OCI-LY3 (cell line): ENCODE measurements at regions not wholly inside any gene's neighbourhood (a gene's known extent, or its start where the extent isn't known, plus 50 kb on each side); places are given as distances from the start of the nearest gene placed in this dataset.

ENCODE experiments used
- H2AFZ ChIP-seq: fragments of 200-600, 300-600 bp; shearing (Covaris generic); 2 replicates; pipeline ENCODE4 v1.6.0; 2014; ENCODE audit warnings: antibody characterized with exemption, low read depth, low read length
- H3K27ac ChIP-seq: fragments of 200-600, 300-600 bp; sonication (generic); 2 replicates; pipeline ENCODE4 v1.5.1; 2014; ENCODE audit warnings: mild to moderate bottlenecking, low read length, moderate library complexity, mixed read lengths
- H3K27me3 ChIP-seq: fragments of 200-600, 300-600 bp; sonication (generic); 2 replicates; pipeline ENCODE4 v1.6.1; 2014; ENCODE audit warnings: low read depth, low read length, mixed read lengths
- H3K36me3 ChIP-seq: fragments of 200-600, 300-600 bp; sonication (generic); replicated peaks from 2 replicates; pipeline ENCODE3; 2014; ENCODE audit warnings: low read depth, low read length, mixed read lengths
- H3K4me1 ChIP-seq: fragments of 300-600, 200-600 bp; sonication (generic); 2 replicates; pipeline ENCODE4 v1.6.1; 2014; ENCODE audit warnings: low read length, mixed read lengths
- H3K4me2 ChIP-seq: fragments of 200-600, 300-600 bp; sonication (generic); 2 replicates; pipeline ENCODE4 v1.6.1; 2014; ENCODE audit warnings: low read length, mixed read lengths
- H3K4me3 ChIP-seq: fragments of 300-600, 200-600 bp; sonication (generic); 2 replicates; pipeline ENCODE4 v1.5.1; 2014; ENCODE audit warnings: antibody characterized with exemption, mild to moderate bottlenecking, low read length, moderate library complexity
- H3K79me2 ChIP-seq: fragments of 300-600, 200-600 bp; shearing (Covaris generic); 2 replicates; pipeline ENCODE4 v1.6.1; 2014; ENCODE audit warnings: mild to moderate bottlenecking, low read length, mixed read lengths
- H3K9ac ChIP-seq: fragments of 300-600, 200-600 bp; shearing (Covaris generic); 2 replicates; pipeline ENCODE4 v1.6.0; 2014; ENCODE audit warnings: mild to moderate bottlenecking, low read length, moderate library complexity
- H3K9me3 ChIP-seq: fragments of 200-600, 300-600 bp; shearing (Covaris generic); 2 replicates; pipeline ENCODE4 v1.6.1; 2014; ENCODE audit warnings: low read length, mixed read lengths; ENCODE audit not compliant: insufficient read depth
- H4K20me1 ChIP-seq: fragments of 200-600, 300-600 bp; sonication (generic); 2 replicates; pipeline ENCODE4 v1.6.1; 2016; ENCODE audit warnings: low read length, mixed read lengths; ENCODE audit not compliant: insufficient read depth
- CTCF ChIP-seq: fragments of 200-600, 300-600 bp; sonication (generic); IDR thresholded peaks from 2 replicates; pipeline ENCODE4 v1.5.1; 2014; ENCODE audit warnings: antibody characterized with exemption, low read length, low read depth
- EZH2phosphoT487 ChIP-seq: fragments of 200-600 bp; shearing (Covaris generic); IDR thresholded peaks from 2 replicates; pipeline ENCODE4 v1.6.1; 2018; ENCODE audit warnings: antibody characterized with exemption, mixed run types, low read depth

- Histone ChIP-seq H3K27me3 (no peaks in the 10 kb centered on the region), H3K4me2 (no peak overlapping the region), H3K9ac (no peak overlapping the region), H3K36me3 (no peaks in the 10 kb centered on the region), H3K4me1 (no peaks in the 10 kb centered on the region), H3K4me3 (no peak overlapping the region), H3K79me2 (no peaks in the 10 kb centered on the region), H4K20me1 (no peaks in the 10 kb centered on the region), H3K9me3 (no peaks in the 10 kb centered on the region), H3K27ac (no peak overlapping the region), H2AFZ (no peak overlapping the region)
- TF ChIP-seq CTCF (no peak), EZH2phosphoT487 (no peak)
Measured at GRCh38 chr4:35500812-35501211, 743.5 kb downstream of the ARAP2 start.

GRCh38 chr4:35503435-35503834, 740.9 kb downstream of the ARAP2 start:
- H2AFZ ChIP-seq: no peak overlapping the region
- H3K4me1 ChIP-seq: no peaks in the 10 kb centered on the region
- no peak overlapping the region for H3K4me3 ChIP-seq
- H3K9ac ChIP-seq: no peak overlapping the region
- H3K4me2 ChIP-seq: no peak overlapping the region
- H3K79me2 ChIP-seq: no peaks in the 10 kb centered on the region
- no peak overlapping the region for H3K27ac ChIP-seq
- no peaks in the 10 kb centered on the region for H4K20me1 ChIP-seq
- H3K27me3 ChIP-seq: no peaks in the 10 kb centered on the region
- TF ChIP-seq CTCF (no peak), EZH2phosphoT487 (no peak)
- H3K9me3 ChIP-seq: 0 out of 2 replicates have a peak, but pooled peaks cover 4% of the 10 kb centered on the region
- no peaks in the 10 kb centered on the region for H3K36me3 ChIP-seq

GRCh38 chr4:35506161-35506560, 738.2 kb downstream of the ARAP2 start:
- Histone ChIP-seq H3K27ac (no peak overlapping the region), H3K27me3 (no peaks in the 10 kb centered on the region), H3K79me2 (no peaks in the 10 kb centered on the region), H3K4me1 (no peaks in the 10 kb centered on the region), H2AFZ (no peak overlapping the region), H3K9ac (no peak overlapping the region), H4K20me1 (no peaks in the 10 kb centered on the region), H3K9me3 (0 out of 2 replicates have a peak, but pooled peaks cover 4% of the 10 kb centered on the region), H3K4me2 (no peak overlapping the region), H3K36me3 (no peaks in the 10 kb centered on the region), H3K4me3 (no peak overlapping the region)
- TF ChIP-seq EZH2phosphoT487: no peak
- no peak for TF ChIP-seq CTCF

GRCh38 chr4:35511851-35512250, 732.5 kb downstream of the ARAP2 start:
- H3K4me3 ChIP-seq: no peak overlapping the region
- H3K79me2 ChIP-seq: no peaks in the 10 kb centered on the region
- no peaks in the 10 kb centered on the region for H4K20me1 ChIP-seq
- no peaks in the 10 kb centered on the region for H3K4me1 ChIP-seq
- no peak overlapping the region for H3K27ac ChIP-seq
- H3K9ac ChIP-seq: no peak overlapping the region
- TF ChIP-seq CTCF (no peak), EZH2phosphoT487 (no peak)
- no peak overlapping the region for H2AFZ ChIP-seq
- H3K4me2 ChIP-seq: no peak overlapping the region
- no peaks in the 10 kb centered on the region for H3K36me3 ChIP-seq
- H3K9me3 ChIP-seq: no peaks in the 10 kb centered on the region
- H3K27me3 ChIP-seq: no peaks in the 10 kb centered on the region
